Upper lobe of left lung (tissue), 4 donors: ENCODE measurements at regions not wholly inside any gene's neighbourhood (a gene's known extent, or its start where the extent isn't known, plus 50 kb on each side); places are given as distances from the start of the nearest gene placed in this dataset.
"Not testable (repeated sequence)": the region's sequence is repeated elsewhere in the genome, so short reads cannot be mapped to it uniquely, and the experiment has no call there.

Source experiments
- POLR2A ChIP-seq, 4 donors: fragments of 450-650 bp; IDR thresholded peaks; one replicate each; pipeline ENCODE4 v1.5.1; 2016 to 2017; ENCODE audit warnings: antibody characterized with exemption in 4 of 4, mild to moderate bottlenecking in 2 of 4
- TF ChIP-seq, protein P1 (sequence below), 6 experiments: fragments of 450-650 bp in 4 of 6; fragments of 200-600 bp in 2 of 6; sonication (generic) in 2 of 6; IDR thresholded peaks; one replicate each; pipeline ENCODE4 v1.5.1; 2016 to 2019; ENCODE audit warnings: antibody characterized with exemption in 6 of 6

DNA sequence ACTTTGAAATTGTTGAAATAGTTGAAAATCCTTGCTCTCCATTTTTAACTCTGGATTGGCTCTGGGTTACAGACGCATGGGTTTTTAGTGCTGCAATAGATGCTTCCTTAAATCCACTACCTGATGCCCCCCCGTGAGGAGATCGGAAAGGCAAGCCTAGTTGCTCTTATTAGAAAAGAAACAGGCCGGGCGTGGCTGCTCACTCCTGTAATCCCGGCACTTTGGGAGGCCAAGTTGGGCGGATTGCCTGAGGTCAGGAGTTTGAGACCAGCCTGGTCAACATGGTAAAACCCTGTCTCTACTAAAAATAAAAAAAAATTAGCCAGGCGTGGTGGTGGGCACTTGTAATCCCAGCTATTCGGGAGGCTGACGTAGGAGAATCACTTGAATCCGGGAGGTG, 202.0 kb upstream of the FOXK1 start:
- not testable (repeated sequence) for TF ChIP-seq POLR2A (IDR thresholded peaks at IDR 0.05)
- TF ChIP-seq, protein P1, sequence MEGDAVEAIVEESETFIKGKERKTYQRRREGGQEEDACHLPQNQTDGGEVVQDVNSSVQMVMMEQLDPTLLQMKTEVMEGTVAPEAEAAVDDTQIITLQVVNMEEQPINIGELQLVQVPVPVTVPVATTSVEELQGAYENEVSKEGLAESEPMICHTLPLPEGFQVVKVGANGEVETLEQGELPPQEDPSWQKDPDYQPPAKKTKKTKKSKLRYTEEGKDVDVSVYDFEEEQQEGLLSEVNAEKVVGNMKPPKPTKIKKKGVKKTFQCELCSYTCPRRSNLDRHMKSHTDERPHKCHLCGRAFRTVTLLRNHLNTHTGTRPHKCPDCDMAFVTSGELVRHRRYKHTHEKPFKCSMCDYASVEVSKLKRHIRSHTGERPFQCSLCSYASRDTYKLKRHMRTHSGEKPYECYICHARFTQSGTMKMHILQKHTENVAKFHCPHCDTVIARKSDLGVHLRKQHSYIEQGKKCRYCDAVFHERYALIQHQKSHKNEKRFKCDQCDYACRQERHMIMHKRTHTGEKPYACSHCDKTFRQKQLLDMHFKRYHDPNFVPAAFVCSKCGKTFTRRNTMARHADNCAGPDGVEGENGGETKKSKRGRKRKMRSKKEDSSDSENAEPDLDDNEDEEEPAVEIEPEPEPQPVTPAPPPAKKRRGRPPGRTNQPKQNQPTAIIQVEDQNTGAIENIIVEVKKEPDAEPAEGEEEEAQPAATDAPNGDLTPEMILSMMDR (IDR thresholded peaks at IDR 0.05): not testable (repeated sequence)
